Spleen (tissue), 7 donors: ENCODE measurements at regions not wholly inside any gene's neighbourhood (a gene's known extent, or its start where the extent isn't known, plus 50 kb on each side); places are given as distances from the start of the nearest gene placed in this dataset.

ENCODE experiments used
- POLR2AphosphoS5 ChIP-seq, 3 donors: sonication (generic); formaldehyde crosslinking; IDR thresholded peaks; one replicate each; pipeline ENCODE4 v1.5.1; 2017; ENCODE audit warnings: antibody characterized with exemption in 3 of 3
- TF ChIP-seq, protein P1 (sequence below), 11 experiments: fragments of 200-600 bp in 7 of 11; fragments of 450-650 bp in 4 of 11; sonication (generic) in 4 of 11; IDR thresholded peaks in 8 of 11; conservative IDR thresholded peaks in 3 of 11; 1 replicate in 7 of 11; 2 replicates in 4 of 11; pipeline versions ENCODE4 v1.4.0 to v1.8.0; 2016 to 2021; ENCODE audit warnings: antibody characterized with exemption in 11 of 11, inconsistent platforms in 4 of 11, mild to moderate bottlenecking in 1 of 11
- donor health status: DM: no; HTN: no; CAD: no; lungs with moderate emphysema.
- donor health status: DM: no; HTN: no; CAD: no.
- donor health status: DM: no; HTN: no; CAD: no.

DNA sequence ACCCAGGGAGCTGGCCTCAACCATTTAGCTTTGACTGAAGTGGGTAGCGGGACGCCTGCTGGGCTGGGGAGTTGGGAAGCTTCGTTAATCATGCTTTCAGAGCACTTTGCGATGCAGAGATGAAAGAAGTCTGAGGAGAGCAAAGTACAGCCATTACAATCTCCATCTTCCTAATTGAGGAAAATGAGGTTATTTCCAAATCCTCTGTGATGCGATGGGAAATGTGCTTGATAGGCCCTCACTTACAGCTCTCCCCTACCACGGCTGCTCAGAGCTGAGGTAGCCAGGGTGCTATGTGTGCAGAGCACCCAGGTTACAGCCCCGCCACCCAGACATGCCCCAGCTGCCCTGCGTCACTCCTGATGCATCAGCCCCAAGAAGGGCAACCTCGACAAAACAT, 326.5 kb upstream of the KLHL29 start:
- TF ChIP-seq POLR2AphosphoS5 (IDR thresholded peaks at IDR 0.05) = no peak
- TF ChIP-seq, protein P1, sequence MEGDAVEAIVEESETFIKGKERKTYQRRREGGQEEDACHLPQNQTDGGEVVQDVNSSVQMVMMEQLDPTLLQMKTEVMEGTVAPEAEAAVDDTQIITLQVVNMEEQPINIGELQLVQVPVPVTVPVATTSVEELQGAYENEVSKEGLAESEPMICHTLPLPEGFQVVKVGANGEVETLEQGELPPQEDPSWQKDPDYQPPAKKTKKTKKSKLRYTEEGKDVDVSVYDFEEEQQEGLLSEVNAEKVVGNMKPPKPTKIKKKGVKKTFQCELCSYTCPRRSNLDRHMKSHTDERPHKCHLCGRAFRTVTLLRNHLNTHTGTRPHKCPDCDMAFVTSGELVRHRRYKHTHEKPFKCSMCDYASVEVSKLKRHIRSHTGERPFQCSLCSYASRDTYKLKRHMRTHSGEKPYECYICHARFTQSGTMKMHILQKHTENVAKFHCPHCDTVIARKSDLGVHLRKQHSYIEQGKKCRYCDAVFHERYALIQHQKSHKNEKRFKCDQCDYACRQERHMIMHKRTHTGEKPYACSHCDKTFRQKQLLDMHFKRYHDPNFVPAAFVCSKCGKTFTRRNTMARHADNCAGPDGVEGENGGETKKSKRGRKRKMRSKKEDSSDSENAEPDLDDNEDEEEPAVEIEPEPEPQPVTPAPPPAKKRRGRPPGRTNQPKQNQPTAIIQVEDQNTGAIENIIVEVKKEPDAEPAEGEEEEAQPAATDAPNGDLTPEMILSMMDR (IDR thresholded peaks at IDR 0.05 in 8 of 11, conservative IDR thresholded peaks at IDR 0.05 in 3 of 11) = no peak
